GM10248 (cell line): ENCODE measurements at regions not wholly inside any gene's neighbourhood (a gene's known extent, or its start where the extent isn't known, plus 50 kb on each side); places are given as distances from the start of the nearest gene placed in this dataset.

Experiments used
- CTCF ChIA-PET: fragments of 300-600 bp; sonication (Branson Sonifier 250); formaldehyde crosslinking; extraction: SDS; loops from one replicate; lab custom pipeline; 2021; ENCODE audit warnings: antibody characterized with exemption; lab: Yijun Ruan, JAX
- POLR2A ChIA-PET: fragments of 350-650 bp; sonication (Branson Sonifier 250); formaldehyde crosslinking; extraction: SDS; loops from one replicate; lab custom pipeline; 2020; ENCODE audit warnings: antibody characterized with exemption; lab: Yijun Ruan, JAX
- DNase-seq: peaks from one replicate; pipeline ENCODE4 v3.0.0; 2012; ENCODE audit errors: extremely low spot score
- CTCF ChIP-seq: IDR thresholded peaks from 2 replicates; pipeline ENCODE4 v1.5.1; 2012; ENCODE audit warnings: mild to moderate bottlenecking, low read depth; ENCODE audit errors: extremely low read depth, missing control alignments, control extremely low read depth

GRCh38 chr2:67067656-67068055 is 329.5 kb upstream of the ETAA1 start:
- DNase-seq = no peak
- ChIA-PET POLR2A (no interaction called here), CTCF (no interaction called here)
- TF ChIP-seq CTCF = no peak

DNA sequence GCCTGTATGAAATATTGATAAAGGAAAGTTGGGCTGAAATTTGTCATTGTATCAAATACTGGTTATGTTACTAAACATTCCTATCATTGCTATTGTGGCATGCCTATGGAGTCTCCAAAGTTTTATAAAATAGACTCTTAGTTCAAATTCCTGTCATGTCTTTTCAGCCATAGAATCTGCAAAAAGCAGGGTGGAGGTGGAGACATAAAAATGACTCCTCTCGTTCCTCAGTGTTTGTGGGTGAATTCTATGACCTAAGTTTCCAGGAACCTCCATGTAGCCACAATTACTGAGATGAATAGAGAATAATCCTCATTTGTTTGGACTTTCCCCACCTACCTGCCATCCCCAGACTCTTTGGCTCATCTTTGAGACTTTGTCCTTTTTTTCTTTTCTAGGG is 326.3 kb upstream of the ETAA1 start:
- CTCF ChIA-PET = no interaction called here
- no peak for TF ChIP-seq CTCF
- no peak for DNase-seq
- POLR2A ChIA-PET = no interaction called here

DNA sequence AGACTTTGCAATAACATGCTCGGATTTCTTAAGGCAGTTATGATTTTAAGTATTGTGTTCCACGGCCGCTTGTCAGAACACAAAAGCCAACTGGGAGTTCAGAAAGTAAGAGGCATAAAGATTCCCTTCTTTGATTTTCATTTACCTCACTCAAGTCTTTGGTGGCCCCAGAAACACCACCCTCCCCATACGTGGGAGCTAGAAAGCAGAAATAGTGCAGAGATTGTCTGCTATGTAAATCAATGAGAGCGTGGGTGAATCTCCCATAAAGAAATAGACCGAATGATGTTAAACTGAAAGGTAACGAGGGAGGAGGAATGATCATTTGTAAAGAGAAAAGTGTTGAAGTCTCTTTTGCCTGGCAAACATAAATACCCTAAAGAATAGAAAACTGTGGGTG is 322.1 kb upstream of the ETAA1 start:
- DNase-seq = no peak
- ChIA-PET CTCF (no interaction called here), POLR2A (no interaction called here)
- TF ChIP-seq CTCF = no peak

DNA sequence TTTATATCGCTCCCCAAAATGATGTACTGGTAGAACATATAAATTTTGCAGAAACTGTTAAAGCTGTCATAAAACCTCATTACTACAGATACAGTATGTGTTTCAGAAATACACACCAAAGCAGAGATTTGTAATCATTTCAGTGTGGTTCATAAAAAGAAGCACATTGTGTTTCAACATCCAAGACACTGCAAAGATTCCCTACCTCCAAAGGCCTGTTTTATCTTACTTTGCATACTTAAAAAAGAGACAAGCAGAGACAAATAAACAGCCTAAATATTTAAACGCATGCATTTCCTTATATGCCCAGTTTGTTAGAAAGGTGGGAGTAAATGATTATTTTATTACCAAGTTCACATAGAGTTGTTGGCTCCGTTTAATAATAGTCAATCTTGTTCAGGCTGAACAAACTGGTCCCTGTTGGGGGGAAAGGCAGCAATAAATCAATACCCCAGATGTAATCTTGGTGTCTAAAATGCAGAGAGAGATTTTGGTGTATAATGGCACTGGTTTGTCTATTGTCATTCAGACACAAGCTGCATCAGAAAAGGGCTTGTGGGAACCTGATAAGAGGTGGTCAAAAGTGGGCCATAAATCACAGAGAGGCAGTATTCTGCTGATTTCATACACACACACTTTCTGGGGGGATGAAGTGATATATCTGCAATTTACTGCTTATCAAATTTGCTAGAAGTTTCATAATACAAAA is 321.4 kb upstream of the ETAA1 start:
- no peak for DNase-seq
- CTCF ChIA-PET = no interaction called here
- POLR2A ChIA-PET = no interaction called here
- TF ChIP-seq CTCF = no peak

DNA sequence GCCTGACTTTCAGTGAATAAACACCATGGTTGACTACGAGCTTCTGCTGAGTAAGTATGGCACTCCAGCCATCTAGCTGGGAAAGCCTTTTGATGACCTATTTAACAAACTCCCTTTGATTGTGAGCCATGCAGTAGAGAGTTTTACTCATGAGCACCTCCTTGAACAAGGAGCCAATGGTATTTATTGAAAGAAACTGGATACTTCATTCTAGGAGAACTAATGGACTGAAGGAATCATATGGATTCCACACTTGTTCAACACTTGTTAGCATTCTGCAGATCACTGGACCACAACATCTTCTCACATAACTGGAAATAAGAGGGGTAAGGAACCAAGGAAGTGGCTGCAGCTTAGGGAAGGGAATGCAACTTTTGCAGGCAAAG is 320.9 kb upstream of the ETAA1 start:
- POLR2A ChIA-PET = no interaction called here
- DNase-seq = no peak
- TF ChIP-seq CTCF = no peak
- CTCF ChIA-PET = no interaction called here

GRCh38 chr2:67079729-67080128 is 317.4 kb upstream of the ETAA1 start:
- ChIA-PET POLR2A (no interaction called here), CTCF (interaction anchor here (1.3 kb wide), 1 partner anchor 20 kb away, joined by 3 read pairs; no protein-coding TSS in a partner anchor)
- no peak for TF ChIP-seq CTCF
- DNase-seq = no peak
